ENCODE measurements at regions not wholly inside any gene's neighbourhood (a gene's known extent, or its start where the extent isn't known, plus 50 kb on each side); places are given as distances from the start of the nearest gene placed in this dataset.
"Not testable (repeated sequence)": the region's sequence is repeated elsewhere in the genome, so short reads cannot be mapped to it uniquely, and the experiment has no call there.

GRCh38 chr10:70977625-70978024 is 89.3 kb upstream of the PCBD1 start:
- peaks cover 5% of the 10 kb centered on the region for H3K4me1 Mint-ChIP-seq (ENCODE audit: low read depth)
- no peak overlapping the region for H3K4me3 Mint-ChIP-seq
- no peak overlapping the region for H3K27ac Mint-ChIP-seq
- no peaks in the 10 kb centered on the region for H3K9me3 Mint-ChIP-seq (ENCODE audit: low read depth)
- H3K36me3 Mint-ChIP-seq = no peaks in the 10 kb centered on the region
- peaks cover 5% of the 10 kb centered on the region for H3K27me3 Mint-ChIP-seq

GRCh38 chr10:70978181-70978580 is 89.8 kb upstream of the PCBD1 start:
- Mint-ChIP-seq H3K4me3 (no peak overlapping the region), H3K36me3 (no peaks in the 10 kb centered on the region), H3K27me3 (peaks cover 5% of the 10 kb centered on the region), H3K27ac (no peak overlapping the region), H3K9me3 (ENCODE audit: low read depth) (no peaks in the 10 kb centered on the region), H3K4me1 (ENCODE audit: low read depth) (peaks cover 9% of the 10 kb centered on the region)

- H3K27me3 Mint-ChIP-seq = peaks cover 4% of the 10 kb centered on the region
- H3K27ac Mint-ChIP-seq = no peak overlapping the region
- H3K36me3 Mint-ChIP-seq = no peaks in the 10 kb centered on the region
- H3K4me1 Mint-ChIP-seq (ENCODE audit: low read depth) = peaks cover 9% of the 10 kb centered on the region
- no peak overlapping the region for H3K4me3 Mint-ChIP-seq
- no peaks in the 10 kb centered on the region for H3K9me3 Mint-ChIP-seq (ENCODE audit: low read depth)
Observed at GRCh38 chr10:70978816-70979480, 90.6 kb upstream of the PCBD1 start.

GRCh38 chr10:70980687-70981086 is 92.3 kb upstream of the PCBD1 start:
- no peaks in the 10 kb centered on the region for H3K36me3 Mint-ChIP-seq
- H3K27me3 Mint-ChIP-seq = peaks cover 4% of the 10 kb centered on the region
- no peaks in the 10 kb centered on the region for H3K9me3 Mint-ChIP-seq (ENCODE audit: low read depth)
- H3K27ac Mint-ChIP-seq = no peak overlapping the region
- peaks cover 9% of the 10 kb centered on the region for H3K4me1 Mint-ChIP-seq (ENCODE audit: low read depth)
- H3K4me3 Mint-ChIP-seq = no peak overlapping the region

GRCh38 chr10:70981171-70981836 is 92.9 kb upstream of the PCBD1 start:
- H3K4me3 Mint-ChIP-seq = no peak overlapping the region
- H3K36me3 Mint-ChIP-seq = no peaks in the 10 kb centered on the region
- peaks cover 9% of the 10 kb centered on the region for H3K4me1 Mint-ChIP-seq (ENCODE audit: low read depth)
- no peaks in the 10 kb centered on the region for H3K9me3 Mint-ChIP-seq (ENCODE audit: low read depth)
- no peak overlapping the region for H3K27ac Mint-ChIP-seq
- peaks cover 2% of the 10 kb centered on the region for H3K27me3 Mint-ChIP-seq

GRCh38 chr10:70981936-70982335 is 93.6 kb upstream of the PCBD1 start:
- Mint-ChIP-seq H3K27ac (no peak overlapping the region), H3K4me1 (ENCODE audit: low read depth) (peaks cover 9% of the 10 kb centered on the region), H3K9me3 (ENCODE audit: low read depth) (no peaks in the 10 kb centered on the region), H3K36me3 (no peaks in the 10 kb centered on the region), H3K4me3 (no peak overlapping the region), H3K27me3 (no peaks in the 10 kb centered on the region)

GRCh38 chr10:70982443-70982842 is 94.1 kb upstream of the PCBD1 start:
- no peak overlapping the region for H3K27ac Mint-ChIP-seq
- H3K36me3 Mint-ChIP-seq = no peaks in the 10 kb centered on the region
- no peaks in the 10 kb centered on the region for H3K27me3 Mint-ChIP-seq
- H3K4me3 Mint-ChIP-seq = no peak overlapping the region
- no peaks in the 10 kb centered on the region for H3K9me3 Mint-ChIP-seq (ENCODE audit: low read depth)
- H3K4me1 Mint-ChIP-seq (ENCODE audit: low read depth) = peaks cover 9% of the 10 kb centered on the region

GRCh38 chr10:70984986-70985722 is 96.8 kb upstream of the PCBD1 start:
- Mint-ChIP-seq H3K4me3 (no peak overlapping the region), H3K27ac (no peak overlapping the region), H3K9me3 (ENCODE audit: low read depth) (no peaks in the 10 kb centered on the region), H3K36me3 (no peaks in the 10 kb centered on the region), H3K27me3 (no peaks in the 10 kb centered on the region), H3K4me1 (ENCODE audit: low read depth) (peaks cover 9% of the 10 kb centered on the region)

- peaks cover 9% of the 10 kb centered on the region for H3K4me1 Mint-ChIP-seq (ENCODE audit: low read depth)
- H3K36me3 Mint-ChIP-seq = no peaks in the 10 kb centered on the region
- no peak overlapping the region for H3K27ac Mint-ChIP-seq
- H3K9me3 Mint-ChIP-seq (ENCODE audit: low read depth) = no peaks in the 10 kb centered on the region
- no peak overlapping the region for H3K4me3 Mint-ChIP-seq
- H3K27me3 Mint-ChIP-seq = no peaks in the 10 kb centered on the region
Observed at GRCh38 chr10:70985824-70986622, 97.7 kb upstream of the PCBD1 start.

GRCh38 chr10:70986623-70986950 is 98.2 kb upstream of the PCBD1 start:
- H3K4me3 Mint-ChIP-seq = no peak overlapping the region
- no peaks in the 10 kb centered on the region for H3K9me3 Mint-ChIP-seq (ENCODE audit: low read depth)
- H3K36me3 Mint-ChIP-seq = no peaks in the 10 kb centered on the region
- no peaks in the 10 kb centered on the region for H3K27me3 Mint-ChIP-seq
- H3K27ac Mint-ChIP-seq = no peak overlapping the region
- H3K4me1 Mint-ChIP-seq (ENCODE audit: low read depth) = peaks cover 9% of the 10 kb centered on the region

GRCh38 chr10:70987396-70988130 is 99.2 kb upstream of the PCBD1 start:
- H3K27ac Mint-ChIP-seq = no peak overlapping the region
- H3K27me3 Mint-ChIP-seq = no peaks in the 10 kb centered on the region
- no peaks in the 10 kb centered on the region for H3K36me3 Mint-ChIP-seq
- H3K4me1 Mint-ChIP-seq (ENCODE audit: low read depth) = peaks cover 4% of the 10 kb centered on the region
- H3K9me3 Mint-ChIP-seq (ENCODE audit: low read depth) = no peaks in the 10 kb centered on the region
- H3K4me3 Mint-ChIP-seq = no peak overlapping the region

- not testable (repeated sequence) for H3K27me3 Mint-ChIP-seq; H3K9me3 Mint-ChIP-seq (ENCODE audit: low read depth); H3K36me3 Mint-ChIP-seq; H3K4me1 Mint-ChIP-seq (ENCODE audit: low read depth); H3K4me3 Mint-ChIP-seq; H3K27ac Mint-ChIP-seq
Observed at GRCh38 chr10:70990156-70990555, 101.8 kb upstream of the PCBD1 start.

GRCh38 chr10:70990681-70991080 is 102.3 kb upstream of the PCBD1 start:
- no peak overlapping the region for H3K4me3 Mint-ChIP-seq
- no peaks in the 10 kb centered on the region for H3K36me3 Mint-ChIP-seq

More at GRCh38 chr10:70990681-70991080, 102.3 kb upstream of the PCBD1 start:
- Mint-ChIP-seq H3K9me3 (ENCODE audit: low read depth) (no peaks in the 10 kb centered on the region), H3K27me3 (no peaks in the 10 kb centered on the region), H3K27ac (no peak overlapping the region), H3K4me1 (ENCODE audit: low read depth) (no peaks in the 10 kb centered on the region)

All from activated naive CD8-positive, alpha-beta T cell (primary cell).